Thoracic aorta (tissue), 2 donors: ENCODE measurements at regions not wholly inside any gene's neighbourhood (a gene's known extent, or its start where the extent isn't known, plus 50 kb on each side); places are given as distances from the start of the nearest gene placed in this dataset.

Experiments used
- ATAC-seq: fragments of 150-250 bp; one replicate; pipeline ENCODE4 v1.8.0; 2017; ENCODE audit warnings: low read depth; ENCODE audit not compliant: insufficient number of reproducible peaks, low FRiP score
- DNase-seq: peaks from one replicate; pipeline ENCODE4 v3.0.0-alpha.2; 2020; ENCODE audit warnings: low spot score
- H3K27ac ChIP-seq, 2 donors: fragments of 200-600 bp; sonication (generic); 1 replicate in 1 of 2; 2 replicates in 1 of 2; pipeline ENCODE4 v1.5.1; 2016; ENCODE audit warnings: mild to moderate bottlenecking in 2 of 2, moderate library complexity in 2 of 2
- H3K27me3 ChIP-seq: fragments of 200-600 bp; sonication (generic); replicated peaks from 2 replicates; pipeline ENCODE4 v1.6.0; 2016; ENCODE audit warnings: mild to moderate bottlenecking; ENCODE audit not compliant: insufficient read depth
- H3K36me3 ChIP-seq: fragments of 200-600 bp; sonication (generic); one replicate; pipeline ENCODE4 v1.5.1; 2016
- H3K4me1 ChIP-seq, 2 donors: fragments of 200-600 bp; sonication (generic); 1 replicate in 1 of 2; 2 replicates in 1 of 2; pipeline versions ENCODE4 v1.5.1 to v1.6.0; 2016; ENCODE audit warnings: low read depth in 2 of 2, mild to moderate bottlenecking in 1 of 2; ENCODE audit not compliant: control insufficient read depth in 1 of 2
- H3K4me3 ChIP-seq: fragments of 200-600 bp; sonication (generic); 2 replicates; pipeline ENCODE4 v1.5.1; 2016; ENCODE audit warnings: mild to moderate bottlenecking
- H3K9me3 ChIP-seq: fragments of 200-600 bp; sonication (generic); 2 replicates; pipeline ENCODE4 v1.5.1; 2016
- TF ChIP-seq, protein P1 (sequence below): fragments of 200-600 bp; sonication (generic); IDR thresholded peaks from one replicate; pipeline ENCODE4 v1.5.1; 2019; ENCODE audit warnings: antibody characterized with exemption

GRCh38 chr9:7415836-7416235 lies 383.7 kb downstream of the DMAC1 start:
- Histone ChIP-seq H3K36me3 (no peaks in the 10 kb centered on the region), H3K9me3 (no peaks in the 10 kb centered on the region), H3K27me3 (no peaks in the 10 kb centered on the region), H3K4me3 (no peak overlapping the region), H3K27ac (no peak overlapping the region), H3K4me1 (no peaks in the 10 kb centered on the region)
- ATAC-seq (no peak), DNase-seq (no peak)
- TF ChIP-seq, protein P1, sequence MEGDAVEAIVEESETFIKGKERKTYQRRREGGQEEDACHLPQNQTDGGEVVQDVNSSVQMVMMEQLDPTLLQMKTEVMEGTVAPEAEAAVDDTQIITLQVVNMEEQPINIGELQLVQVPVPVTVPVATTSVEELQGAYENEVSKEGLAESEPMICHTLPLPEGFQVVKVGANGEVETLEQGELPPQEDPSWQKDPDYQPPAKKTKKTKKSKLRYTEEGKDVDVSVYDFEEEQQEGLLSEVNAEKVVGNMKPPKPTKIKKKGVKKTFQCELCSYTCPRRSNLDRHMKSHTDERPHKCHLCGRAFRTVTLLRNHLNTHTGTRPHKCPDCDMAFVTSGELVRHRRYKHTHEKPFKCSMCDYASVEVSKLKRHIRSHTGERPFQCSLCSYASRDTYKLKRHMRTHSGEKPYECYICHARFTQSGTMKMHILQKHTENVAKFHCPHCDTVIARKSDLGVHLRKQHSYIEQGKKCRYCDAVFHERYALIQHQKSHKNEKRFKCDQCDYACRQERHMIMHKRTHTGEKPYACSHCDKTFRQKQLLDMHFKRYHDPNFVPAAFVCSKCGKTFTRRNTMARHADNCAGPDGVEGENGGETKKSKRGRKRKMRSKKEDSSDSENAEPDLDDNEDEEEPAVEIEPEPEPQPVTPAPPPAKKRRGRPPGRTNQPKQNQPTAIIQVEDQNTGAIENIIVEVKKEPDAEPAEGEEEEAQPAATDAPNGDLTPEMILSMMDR = no peak

GRCh38 chr9:7408845-7409244 lies 390.7 kb downstream of the DMAC1 start:
- TF ChIP-seq, protein P1 = no peak
- no peaks in the 10 kb centered on the region for H3K27me3 ChIP-seq
- no peak overlapping the region for H3K4me3 ChIP-seq
- H3K9me3 ChIP-seq = no peaks in the 10 kb centered on the region
- H3K4me1 ChIP-seq = no peaks in the 10 kb centered on the region
- no peak overlapping the region for H3K27ac ChIP-seq
- no peaks in the 10 kb centered on the region for H3K36me3 ChIP-seq
- DNase-seq = no peak
- no peak for ATAC-seq

DNA sequence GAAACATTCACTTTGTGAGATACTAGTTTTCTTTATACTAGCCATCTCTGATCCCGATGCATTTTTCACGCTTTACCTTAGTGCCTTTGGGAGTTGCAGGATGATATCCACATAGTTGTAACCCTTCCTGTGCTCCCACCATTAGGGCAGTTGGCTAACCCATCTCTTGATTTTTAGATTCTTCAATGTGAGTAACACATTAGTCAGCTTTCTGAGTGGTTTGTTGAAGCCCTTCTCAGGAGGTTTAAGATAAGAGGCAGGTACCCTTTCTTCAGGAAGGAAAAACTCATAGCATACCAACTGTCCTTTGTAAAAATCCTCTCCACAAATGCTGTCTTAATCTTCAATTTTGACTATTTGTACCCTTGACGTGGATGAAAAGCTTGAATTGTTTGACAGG lies 392.3 kb downstream of the DMAC1 start:
- Histone ChIP-seq H3K27ac (no peak overlapping the region), H3K27me3 (no peaks in the 10 kb centered on the region), H3K4me1 (no peaks in the 10 kb centered on the region), H3K9me3 (no peaks in the 10 kb centered on the region), H3K4me3 (no peak overlapping the region), H3K36me3 (no peaks in the 10 kb centered on the region)
- no peak for DNase-seq
- TF ChIP-seq, protein P1 = no peak
- ATAC-seq = no peak

DNA sequence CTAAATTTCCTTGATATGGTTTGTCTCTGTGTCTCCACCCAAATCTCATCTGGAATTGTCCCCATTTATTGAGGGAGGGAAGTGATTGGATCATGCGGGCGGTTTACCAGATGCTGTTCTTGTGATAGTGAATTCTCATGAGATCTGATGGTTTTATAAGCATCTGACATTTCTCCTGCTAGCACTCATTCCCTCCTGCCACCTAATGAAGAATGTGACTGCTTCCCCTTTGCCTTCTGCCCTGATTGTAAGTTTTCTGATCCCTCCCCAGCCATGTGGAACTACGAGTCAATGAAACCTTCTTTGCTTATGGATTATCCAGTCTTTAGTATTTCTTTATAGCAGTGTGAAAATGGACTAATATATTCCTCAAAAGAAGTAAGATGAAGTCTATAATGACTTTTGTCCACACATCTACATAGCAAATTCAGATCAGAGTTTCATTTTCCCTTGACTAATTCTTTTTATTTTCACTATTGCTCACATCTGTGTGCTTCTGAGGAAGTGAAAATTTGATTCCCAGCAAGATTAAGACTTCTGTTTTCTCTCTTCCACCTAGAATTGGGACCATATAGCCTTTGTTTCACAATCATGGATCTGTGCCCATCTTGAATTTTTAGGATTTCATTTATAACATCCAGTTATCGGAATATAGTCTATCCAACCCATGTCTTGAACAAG lies 393.5 kb downstream of the DMAC1 start:
- no peaks in the 10 kb centered on the region for H3K36me3 ChIP-seq
- no peak overlapping the region for H3K4me3 ChIP-seq
- TF ChIP-seq, protein P1 = no peak
- H3K4me1 ChIP-seq = no peaks in the 10 kb centered on the region
- no peak overlapping the region for H3K27ac ChIP-seq
- no peaks in the 10 kb centered on the region for H3K9me3 ChIP-seq
- no peaks in the 10 kb centered on the region for H3K27me3 ChIP-seq
- DNase-seq (no peak), ATAC-seq (no peak)

- H3K4me3 ChIP-seq = no peak overlapping the region
- no peaks in the 10 kb centered on the region for H3K4me1 ChIP-seq
- no peaks in the 10 kb centered on the region for H3K9me3 ChIP-seq
- DNase-seq (no peak), ATAC-seq (no peak)
- H3K36me3 ChIP-seq = no peaks in the 10 kb centered on the region
- TF ChIP-seq, protein P1 = no peak
- H3K27ac ChIP-seq = no peak overlapping the region
- H3K27me3 ChIP-seq = no peaks in the 10 kb centered on the region
Observed at GRCh38 chr9:7403839-7404487, 395.6 kb downstream of the DMAC1 start.
